Esophagus (tissue), 2 donors: ENCODE measurements at regions not wholly inside any gene's neighbourhood (a gene's known extent, or its start where the extent isn't known, plus 50 kb on each side); places are given as distances from the start of the nearest gene placed in this dataset.
"Not testable (repeated sequence)": the region's sequence is repeated elsewhere in the genome, so short reads cannot be mapped to it uniquely, and the experiment has no call there.

Experiments
- H3K27ac ChIP-seq, 2 donors: one replicate each; pipeline ENCODE4 v1.5.1; 2013; ENCODE audit warnings: low read depth in 2 of 2, mild to moderate bottlenecking in 2 of 2, inconsistent platforms in 1 of 2, low read length in 1 of 2, moderate library complexity in 1 of 2
- H3K27me3 ChIP-seq, 2 donors: one replicate each; pipeline ENCODE4 v1.6.1; 2013; ENCODE audit warnings: low read length in 2 of 2, control low read depth in 1 of 2, mild to moderate bottlenecking in 1 of 2; ENCODE audit not compliant: insufficient read depth in 2 of 2, control insufficient read depth in 1 of 2
- H3K36me3 ChIP-seq, 2 donors: one replicate each; pipeline ENCODE4 v1.6.1; 2013; ENCODE audit warnings: low read length in 1 of 2; ENCODE audit not compliant: control insufficient read depth in 2 of 2, insufficient read depth in 2 of 2
- H3K4me1 ChIP-seq, 2 donors: one replicate each; pipeline ENCODE4 v1.6.1; 2013; ENCODE audit warnings: low read length in 1 of 2; ENCODE audit not compliant: control insufficient read depth in 2 of 2, insufficient read depth in 2 of 2
- H3K4me3 ChIP-seq, 2 donors: one replicate each; pipeline ENCODE4 v1.5.1; 2013; ENCODE audit warnings: low read length in 2 of 2, mild to moderate bottlenecking in 2 of 2, low read depth in 1 of 2, moderate library complexity in 1 of 2
- H3K9me3 ChIP-seq, 2 donors: one replicate each; pipeline ENCODE4 v1.6.1; 2013; ENCODE audit warnings: mild to moderate bottlenecking in 2 of 2, low read depth in 1 of 2, low read length in 1 of 2, moderate library complexity in 1 of 2; ENCODE audit not compliant: control insufficient read depth in 2 of 2, insufficient read depth in 1 of 2
- WGBS, 2 donors: extraction: QIAGEN DNeasy Blood & Tissue Kit; methylation state at CpG; one replicate each; pipeline ENCODE4 v1.1.7; 2013; 5-methylcytosine and 5-hydroxymethylcytosine counted together
- donor health status: healthy with polysubstance abuse.
- donor health status: Bipolar disorder and iron deficiency.

DNA sequence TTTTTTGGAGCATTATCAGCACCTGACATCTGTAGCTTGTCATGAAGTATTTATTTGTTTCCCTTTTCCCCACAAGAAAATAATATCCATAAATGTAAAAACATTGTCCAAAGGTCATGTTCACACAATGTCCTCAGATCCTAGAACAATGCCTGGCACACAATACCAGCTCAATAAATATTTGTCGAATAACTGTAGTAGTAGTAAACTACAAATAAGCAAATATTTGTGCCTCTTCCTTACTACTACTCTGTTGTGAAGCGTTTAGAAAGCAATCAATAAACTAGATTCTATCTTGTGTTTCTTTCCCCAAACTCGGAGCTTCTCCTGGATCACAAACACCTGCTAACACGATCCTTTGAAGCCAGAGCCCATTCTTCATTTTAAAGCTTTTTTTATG is 459.6 kb upstream of the NECTIN3 start:
- 55 to 63% methylated on average over 4 of the region's 4 CpGs for whole genome bisulfite sequencing, 2 donors
- Histone ChIP-seq H3K27ac (no peak overlapping the region), H3K36me3 (no peaks in the 10 kb centered on the region), H3K4me3 (no peak overlapping the region), H3K27me3 (no peaks in the 10 kb centered on the region), H3K9me3 (no peaks in the 10 kb centered on the region), H3K4me1 (no peaks in the 10 kb centered on the region)

DNA sequence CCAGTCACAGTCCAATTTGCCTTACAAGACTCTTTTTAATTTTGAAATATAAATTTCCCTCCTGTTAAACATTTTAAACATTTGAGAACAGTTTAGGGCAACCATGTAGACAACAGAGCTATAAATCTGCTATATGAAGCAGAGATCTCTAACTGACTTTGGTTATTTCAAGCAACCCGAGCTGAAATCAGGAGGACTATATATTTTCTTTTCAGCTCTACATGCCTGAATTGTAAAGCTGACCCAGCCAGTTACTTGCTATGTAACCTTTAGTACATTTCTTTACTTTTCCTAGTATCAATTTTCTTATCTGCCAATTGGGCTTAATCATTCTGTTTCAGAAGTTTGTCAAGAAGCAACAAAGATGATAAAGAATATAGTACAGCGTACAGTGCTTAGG is 457.4 kb upstream of the NECTIN3 start:
- no peak overlapping the region for H3K4me3 ChIP-seq
- no peaks in the 10 kb centered on the region for H3K36me3 ChIP-seq
- 66 to 80% methylated on average over 2 of the region's 2 CpGs for WGBS, 2 donors
- H3K9me3 ChIP-seq, result no peaks in the 10 kb centered on the region
- no peak overlapping the region for H3K27ac ChIP-seq
- no peaks in the 10 kb centered on the region for H3K27me3 ChIP-seq
- H3K4me1 ChIP-seq, result no peaks in the 10 kb centered on the region

DNA sequence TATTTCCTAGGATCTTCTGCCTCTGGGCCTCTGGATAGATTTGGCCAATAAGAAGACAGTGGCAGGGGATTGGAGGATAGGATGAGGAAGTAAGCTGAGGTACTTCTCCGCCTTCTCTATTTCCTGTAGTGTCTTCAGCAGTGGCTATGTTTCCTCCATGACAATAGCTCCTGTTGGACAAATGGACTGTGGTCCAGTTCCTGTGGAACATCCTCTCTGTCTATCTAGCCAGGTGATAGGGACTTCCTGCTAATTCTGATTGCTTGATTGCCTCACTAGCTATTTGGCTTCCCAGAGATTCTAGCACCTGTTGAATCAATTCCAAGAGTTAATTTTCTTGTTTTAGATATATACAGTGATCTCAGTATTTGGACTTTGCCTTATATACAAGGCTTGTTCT is 456.2 kb upstream of the NECTIN3 start:
- H3K27ac ChIP-seq, result no peak overlapping the region
- WGBS, 2 donors, result 94 to 100% methylated on average over 1 of the region's 1 CpG
- H3K27me3 ChIP-seq, result no peaks in the 10 kb centered on the region
- no peak overlapping the region for H3K4me3 ChIP-seq
- no peaks in the 10 kb centered on the region for H3K4me1 ChIP-seq
- no peaks in the 10 kb centered on the region for H3K36me3 ChIP-seq
- H3K9me3 ChIP-seq, result no peaks in the 10 kb centered on the region

DNA sequence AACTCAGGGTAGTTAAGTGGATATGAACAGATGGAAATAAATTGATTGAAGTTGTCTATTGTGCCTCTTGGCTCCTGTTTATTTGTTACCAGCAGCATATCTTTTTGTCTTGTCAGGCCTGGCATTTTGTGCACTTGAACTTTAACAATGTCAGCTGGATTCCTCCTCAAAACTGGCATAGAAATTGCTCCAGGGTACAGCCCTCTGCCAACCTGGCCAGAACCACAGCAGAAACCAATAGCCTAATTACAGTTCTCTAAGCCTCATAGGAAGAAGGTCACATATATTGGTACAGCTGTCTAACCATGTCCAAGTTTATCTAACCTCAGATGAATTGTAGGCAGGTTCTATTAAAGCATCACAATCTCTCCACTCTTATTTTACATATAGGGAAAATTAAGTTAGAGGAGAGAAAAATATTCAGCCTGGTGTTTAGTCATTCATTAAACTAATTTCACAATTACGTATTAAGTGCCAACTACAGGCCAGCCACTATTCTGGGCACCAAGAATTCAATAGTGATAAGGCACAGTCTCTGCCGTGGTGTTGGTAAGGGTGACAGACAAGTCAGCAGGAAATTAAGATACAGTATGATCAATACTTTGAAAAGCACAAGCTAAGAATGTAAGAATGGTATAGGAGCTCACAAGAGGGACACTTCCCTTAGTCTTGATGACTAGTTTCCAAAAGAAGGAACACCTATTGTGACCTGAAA is 452.9 kb upstream of the NECTIN3 start:
- no peak overlapping the region for H3K4me3 ChIP-seq
- H3K27me3 ChIP-seq, result no peaks in the 10 kb centered on the region
- H3K27ac ChIP-seq, result no peak overlapping the region
- 69 to 73% methylated on average over 2 of the region's 2 CpGs for WGBS, 2 donors
- H3K36me3 ChIP-seq, result no peaks in the 10 kb centered on the region
- no peaks in the 10 kb centered on the region for H3K9me3 ChIP-seq
- no peaks in the 10 kb centered on the region for H3K4me1 ChIP-seq

DNA sequence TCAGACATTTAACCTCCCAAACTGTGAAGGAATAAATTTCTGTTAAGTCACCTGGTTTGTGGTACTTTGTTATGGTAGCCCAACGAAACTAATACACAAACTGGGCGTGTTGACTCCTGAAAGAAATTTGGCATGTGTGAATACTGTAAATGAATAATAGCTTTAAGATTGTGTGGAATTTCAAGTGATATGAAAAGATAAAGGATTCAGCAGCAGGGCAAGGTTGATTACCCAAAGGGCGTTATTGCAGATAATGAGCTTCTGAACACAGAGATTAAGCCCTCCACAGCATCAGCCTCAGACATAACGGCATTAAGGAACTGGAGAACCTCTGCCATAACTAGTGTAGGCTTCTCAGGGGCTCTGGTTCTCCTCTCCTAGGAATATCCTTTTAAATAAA is 451.5 kb upstream of the NECTIN3 start:
- no peaks in the 10 kb centered on the region for H3K4me1 ChIP-seq
- H3K4me3 ChIP-seq, result no peak overlapping the region
- no peaks in the 10 kb centered on the region for H3K27me3 ChIP-seq
- H3K27ac ChIP-seq, result no peak overlapping the region
- H3K9me3 ChIP-seq, result no peaks in the 10 kb centered on the region
- 36 to 37% methylated on average over 4 of the region's 4 CpGs for WGBS, 2 donors
- H3K36me3 ChIP-seq, result no peaks in the 10 kb centered on the region

DNA sequence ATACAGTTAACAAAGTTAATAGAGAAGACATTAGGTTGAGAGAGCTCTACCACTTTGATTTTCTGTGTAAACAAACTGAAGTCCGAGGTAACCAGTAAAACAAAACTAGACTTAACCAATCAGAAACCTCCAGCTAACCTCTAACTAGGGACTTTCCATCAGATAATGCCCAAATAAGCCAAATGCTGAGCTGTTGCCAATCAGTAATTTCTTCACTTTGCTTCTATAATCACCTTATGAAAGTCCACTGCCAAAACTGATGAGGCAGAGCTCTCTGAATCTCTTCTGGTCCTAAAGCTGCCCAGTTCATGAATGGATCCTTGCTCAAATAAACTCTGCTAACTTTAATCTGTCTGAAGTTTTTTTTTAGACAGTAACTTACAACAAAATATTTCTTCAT is 448.0 kb upstream of the NECTIN3 start:
- no peaks in the 10 kb centered on the region for H3K9me3 ChIP-seq
- no peaks in the 10 kb centered on the region for H3K36me3 ChIP-seq
- H3K27ac ChIP-seq, result no peak overlapping the region
- H3K27me3 ChIP-seq, result no peaks in the 10 kb centered on the region
- 8 to 13% methylated on average over 1 of the region's 1 CpG for WGBS, 2 donors
- H3K4me3 ChIP-seq, result no peak overlapping the region
- H3K4me1 ChIP-seq, result no peaks in the 10 kb centered on the region

DNA sequence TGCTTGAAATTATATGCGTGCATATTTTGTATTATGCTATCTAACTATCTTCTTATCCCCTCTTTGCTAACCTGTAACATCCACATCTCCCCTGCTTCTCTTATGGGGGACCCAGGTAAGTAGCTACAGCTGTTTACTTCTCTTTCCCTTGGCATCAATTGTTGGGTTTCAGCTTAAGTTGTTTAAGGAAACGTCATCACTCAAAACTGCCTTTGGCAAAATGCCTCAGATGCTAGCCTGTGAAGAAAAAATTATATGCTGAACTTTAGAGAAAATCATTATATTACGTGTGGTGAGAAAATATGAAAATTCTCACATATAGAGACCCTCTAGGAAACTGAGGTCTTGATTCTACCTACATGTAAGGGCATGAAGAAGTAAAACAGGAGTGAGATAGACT is 447.0 kb upstream of the NECTIN3 start:
- no peaks in the 10 kb centered on the region for H3K9me3 ChIP-seq
- WGBS, 2 donors, result 44 to 48% methylated on average over 3 of the region's 3 CpGs
- no peak overlapping the region for H3K27ac ChIP-seq
- no peak overlapping the region for H3K4me3 ChIP-seq
- no peaks in the 10 kb centered on the region for H3K36me3 ChIP-seq
- no peaks in the 10 kb centered on the region for H3K27me3 ChIP-seq
- no peaks in the 10 kb centered on the region for H3K4me1 ChIP-seq

DNA sequence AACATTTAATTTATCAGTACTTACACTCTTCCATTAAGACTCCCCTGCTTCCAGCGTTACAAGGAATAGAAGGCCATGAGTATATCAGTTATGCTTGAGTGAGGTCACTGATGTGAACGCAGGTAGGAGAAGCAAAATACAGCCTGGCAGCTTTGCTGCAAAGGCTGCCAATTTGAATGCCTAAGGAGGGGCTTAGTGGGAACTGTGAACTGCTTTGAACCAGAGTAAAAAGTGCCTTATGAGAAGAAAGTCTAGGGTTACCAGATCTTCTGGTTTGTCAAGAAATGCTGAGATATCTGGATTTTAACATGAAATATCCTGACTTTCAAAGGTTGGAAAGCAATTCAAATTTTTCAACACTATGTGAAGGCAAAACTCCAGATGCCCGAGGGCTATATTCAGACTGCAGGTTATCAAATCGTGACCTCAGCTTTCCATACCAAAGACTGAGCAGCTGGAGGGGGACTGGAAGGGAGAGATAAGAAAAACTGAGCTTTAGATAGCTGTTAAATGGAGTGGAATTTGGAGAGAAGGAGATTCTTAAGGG is 446.3 kb upstream of the NECTIN3 start:
- H3K27ac ChIP-seq, result no peak overlapping the region
- no peaks in the 10 kb centered on the region for H3K9me3 ChIP-seq
- H3K4me3 ChIP-seq, result no peak overlapping the region
- H3K36me3 ChIP-seq, result no peaks in the 10 kb centered on the region
- WGBS, 2 donors, result 34 to 43% methylated on average over 4 of the region's 4 CpGs
- no peaks in the 10 kb centered on the region for H3K27me3 ChIP-seq
- H3K4me1 ChIP-seq, result no peaks in the 10 kb centered on the region

DNA sequence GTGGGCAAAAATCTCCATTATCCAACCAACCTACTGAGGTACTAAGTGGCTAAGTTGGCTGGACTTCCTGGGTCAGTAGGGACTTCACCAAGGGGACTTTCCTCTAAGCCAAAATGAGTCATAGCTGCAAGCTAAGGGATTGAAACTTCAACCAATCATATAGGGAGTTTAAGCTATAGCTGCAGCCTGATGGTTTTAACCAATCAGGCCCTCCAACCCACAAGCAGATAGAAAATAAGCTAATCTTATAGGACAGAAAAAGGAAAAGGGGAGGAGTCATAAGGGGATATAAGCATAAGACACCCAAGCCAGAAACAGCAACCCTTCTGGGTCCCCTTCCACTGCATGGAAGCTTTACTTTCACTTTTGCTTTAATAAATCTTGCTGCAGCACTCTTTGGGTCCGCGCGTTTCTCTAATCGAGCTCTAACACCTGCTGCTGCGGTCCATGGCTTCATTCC is 444.9 kb upstream of the NECTIN3 start:
- not testable (repeated sequence) for H3K4me1 ChIP-seq, H3K36me3 ChIP-seq, H3K4me3 ChIP-seq, H3K27me3 ChIP-seq, H3K27ac ChIP-seq, H3K9me3 ChIP-seq
- WGBS, 2 donors, result 79 to 89% methylated on average over 5 of the region's 5 CpGs

DNA sequence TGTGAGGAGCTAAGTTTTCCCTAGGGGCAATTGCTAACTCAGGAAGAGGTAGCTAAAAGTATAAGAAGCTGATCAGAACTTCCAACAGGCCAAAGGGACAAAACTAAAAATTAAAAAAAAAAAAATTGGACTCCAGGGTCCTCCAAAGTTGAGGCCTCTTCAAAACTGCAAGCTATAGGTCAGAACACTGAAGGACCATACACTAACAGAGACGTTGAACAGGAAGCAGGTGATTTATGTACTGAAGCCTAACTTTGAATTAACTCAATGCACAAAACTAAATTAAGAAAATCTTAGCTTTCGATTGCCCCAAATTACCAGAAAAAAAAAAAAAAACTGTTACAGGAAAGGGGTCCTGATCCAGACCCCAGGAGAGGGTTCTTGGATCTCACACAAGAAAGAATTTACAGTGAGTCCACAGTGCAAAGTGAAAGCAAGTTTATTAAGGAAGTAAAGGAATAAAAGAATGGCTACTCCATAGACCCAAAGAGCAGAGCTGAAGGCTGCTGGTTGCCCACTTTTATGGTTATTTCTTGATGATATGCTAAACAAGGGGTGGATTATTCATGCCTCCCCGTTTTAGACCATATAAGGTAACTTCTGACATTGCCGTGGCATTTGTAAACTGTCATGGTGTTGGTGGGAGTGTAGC is 442.8 kb upstream of the NECTIN3 start:
- Histone ChIP-seq H3K27me3 (no peaks in the 10 kb centered on the region), H3K36me3 (no peaks in the 10 kb centered on the region), H3K9me3 (no peaks in the 10 kb centered on the region), H3K4me3 (no peak overlapping the region), H3K4me1 (no peaks in the 10 kb centered on the region), H3K27ac (no peak overlapping the region)
- WGBS, 2 donors, result 74% methylated on average over 4 of the region's 4 CpGs
